HT-29 (cell line): ENCODE measurements at regions not wholly inside any gene's neighbourhood (a gene's known extent, or its start where the extent isn't known, plus 50 kb on each side); places are given as distances from the start of the nearest gene placed in this dataset.
"Not testable (repeated sequence)": the region's sequence is repeated elsewhere in the genome, so short reads cannot be mapped to it uniquely, and the experiment has no call there.

Source experiments
- DNase-seq: peaks from one replicate; pipeline ENCODE4 v3.0.0-alpha.2; 2015; ENCODE audit warnings: low spot score

DNA sequence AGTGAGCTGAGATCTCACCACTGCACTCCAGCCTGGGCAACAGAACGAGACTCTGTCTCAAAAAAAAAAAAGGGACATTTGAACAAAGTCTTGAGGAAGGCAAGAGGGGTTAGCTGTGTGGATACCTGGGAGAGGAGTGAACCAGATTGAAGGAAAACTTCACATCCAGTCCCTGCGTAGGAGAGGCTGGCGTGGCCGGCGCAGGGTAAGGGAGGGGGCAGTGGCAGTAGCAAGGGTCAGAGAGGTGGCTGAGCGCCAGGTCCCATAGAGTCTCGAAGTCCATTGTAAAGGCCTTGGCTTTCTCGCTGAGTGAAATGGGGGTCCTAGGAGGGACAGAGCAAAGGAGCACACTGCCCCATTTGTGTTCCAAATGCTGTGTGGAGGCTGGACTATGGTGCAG, 171.8 kb upstream of the WSCD1 start:
- DNase-seq: no peak

DNA sequence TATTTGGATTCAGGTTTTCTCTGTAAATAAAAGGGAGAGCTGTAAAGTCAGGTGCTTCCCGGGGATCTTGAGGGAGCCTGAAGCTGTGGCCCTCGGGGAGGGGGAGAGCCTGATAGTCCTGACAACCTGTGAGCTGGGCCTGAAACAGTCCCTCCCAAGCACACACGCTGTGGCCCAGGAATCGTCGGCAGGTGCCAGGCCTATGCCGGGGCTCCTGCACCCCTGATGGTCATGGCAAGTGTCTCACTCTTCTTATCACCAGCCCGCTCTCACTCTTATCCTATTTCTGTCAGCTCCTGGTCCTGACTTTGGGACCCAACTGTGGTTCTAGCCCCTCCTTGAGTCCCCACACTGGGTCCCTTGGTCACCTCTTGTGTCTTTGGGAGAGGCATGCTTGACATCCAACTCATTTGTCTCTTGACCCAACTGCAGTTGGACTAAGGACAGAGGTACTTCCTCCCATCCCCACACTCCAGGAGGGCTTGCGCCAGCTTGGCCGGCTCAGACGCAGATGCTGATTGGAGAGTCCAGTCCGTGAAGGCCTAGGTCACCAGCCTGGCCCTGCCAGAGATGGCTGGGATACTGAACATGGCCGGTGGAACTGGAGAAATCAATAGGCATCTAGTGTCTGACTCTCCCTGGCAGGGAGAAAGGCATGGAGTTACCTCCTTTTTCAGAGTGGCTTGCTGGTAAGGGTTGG, 170.5 kb upstream of the WSCD1 start:
- no peak for DNase-seq

DNA sequence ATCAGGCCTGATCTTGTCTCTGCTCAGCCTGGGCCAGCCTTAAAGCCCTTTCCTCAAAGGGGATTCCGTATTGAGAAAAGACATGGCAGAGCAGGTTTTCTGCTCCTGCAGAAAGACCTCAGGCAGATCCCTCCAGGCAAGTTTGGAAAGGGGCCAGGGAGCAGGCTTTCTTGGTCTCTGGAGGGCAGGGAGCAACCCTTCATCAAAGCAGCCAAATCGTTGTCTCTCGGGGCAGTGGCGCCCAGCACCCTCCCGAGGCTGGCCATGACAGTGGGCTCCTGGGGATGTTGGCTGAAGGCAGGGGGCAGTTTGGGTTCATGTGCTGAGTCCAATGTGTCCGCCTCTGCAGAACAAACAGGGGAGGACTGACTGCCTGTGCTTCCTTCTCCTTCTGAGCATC, 168.4 kb upstream of the WSCD1 start:
- no peak for DNase-seq

DNA sequence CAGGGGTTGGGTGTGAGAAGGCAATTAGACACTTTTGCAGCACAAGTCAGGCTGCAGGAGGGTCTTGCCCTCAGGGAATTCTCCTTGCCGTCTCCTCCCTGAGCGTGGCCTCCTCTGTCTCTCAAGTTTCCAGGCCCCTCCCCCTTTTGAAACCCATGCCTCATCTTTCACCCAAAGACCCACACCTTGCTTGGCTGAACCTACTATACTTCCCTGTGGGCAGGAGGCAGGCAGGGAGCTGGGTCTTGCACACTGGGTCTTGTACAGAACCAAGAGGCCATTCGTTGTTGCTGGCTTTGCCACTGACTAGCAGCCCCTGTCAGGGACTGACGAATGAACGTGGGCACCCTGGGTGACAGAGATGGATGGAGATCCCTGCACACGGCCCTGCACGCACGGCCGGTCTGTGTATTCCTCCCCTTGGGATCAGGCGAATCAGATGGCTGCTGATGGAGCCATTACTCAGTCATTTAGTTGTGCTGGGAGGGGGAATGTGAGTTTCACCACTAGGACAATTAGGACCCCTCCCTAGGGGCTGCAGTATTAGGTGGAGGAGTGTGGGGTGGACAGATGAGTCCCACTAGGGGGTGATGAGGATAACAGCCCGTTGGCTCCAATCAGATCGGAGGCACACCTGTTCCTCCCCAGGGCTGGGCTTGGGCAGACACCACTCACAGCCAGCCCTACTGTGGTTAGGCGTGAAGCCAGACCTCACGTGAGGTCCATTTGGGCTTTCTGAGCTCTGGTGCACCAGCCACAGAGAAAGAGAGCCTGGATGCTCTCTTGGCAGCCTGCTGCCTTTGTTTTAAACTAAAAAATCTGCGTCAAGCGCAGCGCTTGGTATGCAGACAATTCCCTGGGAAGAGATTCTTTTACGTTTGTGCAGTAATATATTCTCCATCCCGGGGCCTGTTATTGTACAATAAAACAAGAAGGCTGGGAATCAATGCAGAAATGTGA, 167.7 kb upstream of the WSCD1 start:
- DNase-seq: no peak

DNA sequence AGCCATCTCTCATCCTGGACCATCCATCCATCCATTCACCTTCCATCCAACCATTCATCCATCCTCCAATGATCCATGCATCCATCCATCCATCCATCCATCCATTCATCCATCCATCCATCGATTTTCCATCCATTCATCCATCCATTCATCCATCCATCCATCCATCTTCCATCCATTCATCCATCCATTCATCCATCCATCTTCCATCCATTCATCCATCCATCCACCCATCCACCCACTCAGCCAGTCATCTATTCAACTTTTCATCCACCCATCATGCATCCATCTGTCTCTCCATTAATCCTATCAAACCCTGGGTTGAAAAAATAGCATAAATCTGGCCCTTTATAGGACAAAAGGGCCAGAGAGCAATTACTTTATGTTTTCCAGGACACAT, 158.3 kb upstream of the WSCD1 start:
- no peak for DNase-seq

DNA sequence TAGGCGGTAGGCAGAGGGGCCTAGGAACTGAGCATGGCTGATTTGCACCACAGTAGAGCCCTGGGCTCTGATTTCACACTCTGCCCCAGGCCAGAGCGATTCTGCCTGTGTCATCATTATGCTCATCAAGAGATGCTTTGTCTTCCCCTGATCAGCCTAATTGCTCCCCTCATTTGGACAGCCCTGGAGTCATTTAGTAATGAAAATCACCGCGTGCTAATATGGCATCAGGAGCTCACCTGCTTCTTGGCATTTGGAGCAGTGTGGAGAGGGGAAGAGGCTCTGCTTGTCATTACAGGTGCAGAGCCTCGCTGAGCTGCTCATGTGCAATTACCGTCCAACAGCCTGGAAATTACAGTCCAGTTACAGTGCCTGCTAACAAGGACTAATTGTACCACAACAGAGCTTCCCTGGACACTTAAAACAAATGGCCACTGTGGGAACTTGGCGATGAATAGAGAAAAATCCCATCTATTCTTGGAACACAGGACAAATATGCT, 157.1 kb upstream of the WSCD1 start:
- no peak for DNase-seq

DNA sequence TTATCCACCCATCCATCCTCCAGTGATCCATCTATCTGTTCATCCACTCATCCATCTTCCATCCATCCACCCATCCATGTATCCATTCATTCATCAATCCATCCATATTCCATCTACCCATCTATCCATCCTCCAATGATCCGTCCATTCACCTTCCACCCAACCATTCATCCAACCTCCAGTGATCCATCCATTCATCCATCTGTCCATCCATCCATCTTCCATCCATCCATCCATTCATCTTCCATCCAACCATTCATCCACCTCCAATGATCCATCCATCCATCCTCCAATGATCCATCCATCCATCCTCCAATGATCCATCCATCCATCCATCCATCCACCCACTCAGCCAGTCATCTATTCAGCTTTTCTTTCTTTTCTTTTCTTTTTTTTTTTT, 156.5 kb upstream of the WSCD1 start:
- no peak for DNase-seq

DNA sequence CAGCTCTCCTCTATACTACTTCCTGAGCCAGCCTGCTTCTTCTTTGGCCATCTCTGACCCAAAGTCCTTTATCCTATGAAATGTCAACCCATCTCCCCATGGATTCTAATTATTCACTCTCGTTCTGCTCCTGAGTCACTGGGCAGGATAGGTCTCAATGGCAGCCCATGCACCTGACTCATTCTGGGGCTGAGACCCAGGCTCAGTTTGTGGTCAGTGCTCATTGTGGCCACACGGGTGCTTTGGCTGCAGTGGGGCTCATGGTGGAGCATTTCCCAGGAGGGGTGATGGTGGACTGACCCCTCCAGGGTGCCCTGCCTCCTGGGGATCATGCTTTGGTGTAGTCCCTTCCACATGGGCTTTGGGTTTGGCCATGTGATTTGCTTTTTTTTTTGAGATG, 154.8 kb upstream of the WSCD1 start:
- no peak for DNase-seq

DNA sequence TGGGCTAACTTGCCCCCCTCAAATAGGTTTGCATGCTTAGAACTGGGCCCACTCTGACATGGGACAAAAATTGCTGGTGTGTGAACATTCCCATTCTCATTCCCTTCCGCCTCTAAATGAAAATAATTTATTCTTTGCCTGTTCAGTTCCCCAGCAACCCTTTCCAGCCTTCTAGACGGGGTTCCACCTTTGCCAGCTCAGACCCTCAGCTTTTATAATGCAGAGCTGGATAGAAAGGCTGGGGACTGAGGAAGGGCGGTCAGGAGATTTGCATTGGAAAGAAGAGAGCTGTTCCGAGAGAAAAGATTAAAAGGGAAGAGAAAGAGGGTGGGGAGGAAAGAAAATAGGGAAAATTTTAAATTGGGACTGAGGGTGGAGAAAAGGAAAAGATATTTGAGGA, 151.1 kb upstream of the WSCD1 start:
- DNase-seq: no peak

DNA sequence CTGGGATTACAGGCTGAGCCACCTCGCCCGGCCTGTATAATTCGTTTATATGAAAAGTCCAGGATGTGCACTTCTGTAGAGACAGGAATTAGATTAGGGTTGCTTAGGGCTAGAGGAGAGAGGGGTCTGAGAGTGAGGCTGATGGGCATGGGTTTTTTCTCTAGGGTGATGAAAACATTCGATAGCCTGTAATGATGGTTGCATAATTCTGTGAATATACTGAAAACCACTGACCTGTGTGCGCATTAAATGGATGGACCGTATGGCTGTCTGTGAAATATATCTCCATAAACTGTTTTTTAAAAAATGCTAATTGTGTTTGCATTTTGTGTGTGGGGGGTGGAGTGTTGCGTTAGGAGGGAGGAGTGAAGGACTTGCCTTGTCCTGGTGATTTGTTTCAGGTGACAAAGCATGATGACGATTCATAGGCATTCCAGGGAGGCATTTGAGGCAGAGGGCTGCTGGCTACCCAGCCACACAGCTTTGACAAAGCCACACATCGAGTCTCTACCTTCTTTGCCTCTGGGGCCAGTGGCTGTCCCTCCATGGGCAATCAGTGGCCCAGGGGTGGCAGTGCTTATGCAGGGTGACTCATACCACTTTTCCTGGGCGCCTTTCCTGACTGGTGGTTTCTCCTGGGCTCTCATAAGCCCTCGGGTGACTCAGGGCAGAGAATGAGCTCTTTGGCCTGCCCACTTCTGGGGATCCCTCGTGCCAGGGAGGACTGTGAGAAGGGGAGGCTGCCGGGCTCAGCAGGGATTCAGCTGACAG, 148.5 kb upstream of the WSCD1 start:
- peak; percentile 9 for DNase-seq

DNA sequence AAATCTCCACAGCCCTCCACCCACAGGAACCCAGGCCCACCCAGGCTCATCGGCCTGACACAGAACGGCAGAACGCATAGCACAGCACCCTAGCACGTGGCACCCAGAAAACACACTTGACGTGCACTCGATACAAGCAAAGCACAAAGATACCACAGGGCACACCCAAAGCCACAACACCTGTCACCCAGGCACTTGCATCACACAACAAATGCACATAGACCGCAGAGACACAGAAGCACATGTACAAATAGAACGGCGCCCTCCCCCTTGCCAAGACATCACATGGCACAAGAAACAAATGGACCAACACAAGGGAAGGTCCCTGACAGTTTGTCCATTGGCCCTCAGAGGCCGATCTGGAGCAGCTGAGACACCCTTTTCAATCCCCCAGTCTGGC, 147.7 kb upstream of the WSCD1 start:
- no peak for DNase-seq

DNA sequence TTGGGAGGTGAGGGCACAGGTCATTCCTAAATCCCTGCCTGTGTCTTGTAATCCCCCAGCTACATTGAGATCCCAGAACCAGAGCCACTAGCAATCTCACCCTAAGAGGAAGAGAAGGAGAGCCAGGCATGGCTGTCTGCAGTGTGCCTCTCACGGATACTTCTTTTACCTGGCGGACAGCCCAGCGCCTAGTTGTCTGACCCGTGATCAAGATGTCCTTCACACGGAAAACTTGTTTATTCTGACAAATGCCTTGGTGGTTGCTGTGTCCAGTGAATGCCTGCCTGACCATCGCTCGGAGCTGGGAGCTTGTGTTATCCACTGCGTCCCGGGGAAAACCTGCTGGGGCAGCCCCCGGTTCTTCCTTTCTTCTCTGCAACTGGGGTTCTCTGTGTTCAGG, 140.5 kb upstream of the WSCD1 start:
- no peak for DNase-seq

DNA sequence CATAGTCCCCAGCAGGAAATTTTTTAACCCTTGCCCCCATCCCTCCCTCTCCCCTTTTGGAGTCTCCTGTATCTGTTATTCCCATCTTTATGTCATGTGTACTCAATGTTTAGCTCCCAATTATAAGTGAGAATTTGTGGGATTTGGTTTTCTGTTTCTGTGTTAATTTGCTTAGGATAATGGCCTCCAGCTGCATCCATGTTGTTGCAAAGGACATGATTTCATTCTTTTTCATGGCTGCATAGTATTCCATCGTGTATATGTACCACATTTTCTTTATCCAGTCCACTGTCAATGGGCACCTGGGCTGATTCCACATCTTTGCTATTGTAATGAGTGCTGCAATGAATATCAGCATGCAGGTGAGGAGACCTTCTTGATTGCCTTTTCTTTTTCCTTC, 139.6 kb upstream of the WSCD1 start:
- not testable (repeated sequence) for DNase-seq

DNA sequence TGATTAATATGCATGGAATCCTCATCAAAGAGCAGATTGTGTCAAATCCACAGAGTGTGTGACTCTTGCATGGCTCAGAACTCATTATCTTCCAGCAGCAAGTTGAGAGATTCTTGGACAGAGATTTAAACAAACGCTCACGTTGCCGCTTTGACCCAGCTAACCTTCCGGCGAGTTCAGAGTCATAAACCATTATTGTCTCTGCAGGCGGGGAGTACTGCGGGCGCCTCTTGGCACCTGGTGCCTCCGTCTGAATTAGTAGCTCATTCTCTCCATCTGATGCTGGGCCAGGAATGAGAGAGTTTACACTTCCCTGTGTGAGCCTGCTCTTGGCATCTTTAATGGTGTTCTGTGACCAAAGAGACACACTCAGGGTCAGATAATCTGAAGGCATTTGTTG, 138.6 kb upstream of the WSCD1 start:
- DNase-seq: no peak

DNA sequence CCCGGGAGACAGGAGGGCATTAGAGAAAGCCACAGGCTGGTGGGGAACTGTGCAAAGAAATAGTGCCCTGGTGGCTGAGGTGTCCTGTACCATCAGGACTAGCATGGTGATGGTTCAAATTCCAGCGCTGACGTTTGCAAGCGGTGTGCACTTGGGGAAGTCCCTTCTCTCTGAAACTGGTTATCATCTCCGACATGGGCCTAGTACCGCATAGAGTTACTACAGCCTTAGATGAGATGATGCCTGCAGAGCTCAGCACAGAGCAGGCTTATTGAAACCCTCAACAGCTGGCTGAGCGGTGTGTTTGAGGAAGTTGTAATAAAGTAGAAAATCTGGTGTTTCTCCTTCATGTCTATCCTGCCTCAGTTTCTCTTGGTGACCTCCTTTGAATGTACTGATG, 136.7 kb upstream of the WSCD1 start:
- DNase-seq: no peak

DNA sequence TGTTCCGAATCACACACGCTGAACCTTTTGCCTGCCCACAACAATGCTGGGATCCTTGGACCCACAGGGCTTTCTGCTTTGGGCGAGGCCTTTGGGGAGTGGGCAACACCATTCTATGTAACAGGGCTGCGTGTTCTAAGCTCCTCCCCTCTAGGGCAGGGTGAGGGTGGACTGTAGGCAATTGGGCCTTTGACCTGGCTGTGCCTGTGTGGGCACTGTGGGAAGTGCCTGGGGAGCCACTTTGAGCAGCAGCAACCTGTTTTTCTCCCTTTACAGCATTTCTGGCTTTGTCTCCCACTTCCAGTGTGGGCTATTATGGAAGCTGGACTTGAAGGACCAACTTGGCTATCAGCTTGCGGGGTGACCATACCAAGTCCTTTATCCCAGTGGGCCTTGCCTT, 128.9 kb upstream of the WSCD1 start:
- no peak for DNase-seq

DNA sequence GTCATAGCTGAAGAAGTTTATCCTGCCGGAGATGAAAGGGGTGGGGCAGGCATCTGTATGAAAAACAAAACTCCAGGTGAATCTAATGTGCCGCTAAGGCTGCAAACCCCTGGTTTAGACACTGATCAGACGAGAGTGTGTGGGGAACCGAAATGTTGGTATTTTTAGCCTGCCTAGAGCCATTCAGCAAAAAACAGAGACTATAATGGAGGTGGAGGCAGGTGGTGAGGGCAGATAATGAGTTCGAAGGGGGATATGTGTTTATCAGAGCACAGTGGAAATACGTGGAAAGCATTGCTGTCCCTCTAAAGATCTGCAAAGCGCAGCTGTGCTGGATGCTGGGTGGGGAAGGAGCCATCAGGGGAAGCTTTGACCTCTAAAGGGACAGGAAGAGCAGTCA, 127.5 kb upstream of the WSCD1 start:
- no peak for DNase-seq

DNA sequence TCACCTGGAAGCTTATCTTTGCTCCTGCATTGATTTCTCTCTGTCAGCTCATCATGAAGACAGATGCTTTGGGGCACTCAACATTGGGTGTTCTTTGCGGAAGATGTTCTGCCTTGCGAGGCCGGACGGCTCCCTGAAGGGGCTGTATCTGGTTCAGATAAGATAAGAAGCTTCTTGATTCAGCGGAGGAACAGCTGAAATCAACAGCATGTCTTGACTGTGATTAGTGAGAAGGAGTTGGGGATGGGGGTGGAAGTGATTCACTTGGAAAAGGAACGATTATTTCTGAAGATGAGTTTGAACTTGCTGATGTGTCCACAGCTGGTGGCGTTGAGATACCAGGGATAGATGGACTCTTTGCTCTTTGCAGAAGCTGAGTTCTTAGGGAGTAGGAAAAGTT, 126.9 kb upstream of the WSCD1 start:
- no peak for DNase-seq

DNA sequence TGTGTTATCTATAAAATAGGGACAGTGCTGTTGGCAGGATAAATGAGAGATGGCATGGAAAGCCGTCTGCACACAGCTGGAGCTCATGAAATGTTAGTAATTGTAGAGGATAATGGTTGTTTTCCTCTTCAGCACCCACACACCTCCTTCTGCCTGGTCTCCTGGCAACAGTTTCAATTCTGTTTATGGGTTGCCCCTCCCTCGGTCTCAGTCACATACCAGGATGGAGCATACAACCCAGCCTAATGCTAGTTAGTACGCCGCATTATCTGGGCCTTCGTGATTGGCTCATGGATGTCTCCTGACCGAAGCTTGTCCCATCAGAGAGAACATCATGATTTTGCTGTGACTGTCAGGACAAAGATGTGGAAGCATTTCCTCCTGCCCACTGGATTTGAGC, 126.2 kb upstream of the WSCD1 start:
- no peak for DNase-seq

DNA sequence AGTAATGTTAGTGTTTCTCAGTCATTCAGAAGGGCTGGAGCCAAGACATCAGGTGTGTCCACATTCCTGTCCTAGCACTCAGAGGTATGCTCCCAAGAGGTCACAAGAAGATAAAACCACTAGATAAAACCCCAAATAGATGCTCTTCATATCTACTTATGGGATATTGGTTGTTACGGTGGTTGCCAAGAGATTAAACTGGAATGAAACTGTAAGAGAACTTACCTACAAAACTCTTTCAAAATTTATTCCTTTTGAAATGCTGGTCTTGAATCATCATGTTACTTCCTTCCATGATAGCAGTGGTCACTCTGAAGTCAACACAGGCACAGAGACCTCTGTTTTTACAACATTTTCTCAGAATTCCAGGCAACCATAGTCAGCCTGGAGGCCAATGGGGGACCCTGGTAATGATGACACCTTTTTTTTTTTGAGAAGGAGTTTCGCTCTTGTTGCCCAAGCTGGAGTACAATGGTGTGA, 122.4 kb upstream of the WSCD1 start:
- DNase-seq: no peak

DNA sequence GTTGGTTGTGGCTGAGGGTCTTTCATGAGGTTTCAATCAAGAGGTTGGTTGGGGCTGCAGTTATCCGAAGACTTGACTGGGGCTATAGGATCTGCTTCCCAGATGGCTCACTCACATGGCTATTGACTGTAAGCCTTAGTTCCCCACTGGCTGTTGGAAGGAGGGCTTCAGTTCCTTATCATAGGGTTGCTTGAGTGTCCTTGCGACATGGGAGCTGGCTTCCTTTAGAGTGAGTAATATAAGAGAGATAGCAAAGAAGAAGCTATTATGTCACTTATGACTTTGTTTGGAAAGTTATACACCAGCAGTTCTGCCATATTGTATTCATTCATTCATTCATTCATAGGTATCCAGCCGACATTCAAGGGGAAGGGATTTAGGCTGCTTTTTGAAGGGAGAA, 121.4 kb upstream of the WSCD1 start:
- DNase-seq: no peak

DNA sequence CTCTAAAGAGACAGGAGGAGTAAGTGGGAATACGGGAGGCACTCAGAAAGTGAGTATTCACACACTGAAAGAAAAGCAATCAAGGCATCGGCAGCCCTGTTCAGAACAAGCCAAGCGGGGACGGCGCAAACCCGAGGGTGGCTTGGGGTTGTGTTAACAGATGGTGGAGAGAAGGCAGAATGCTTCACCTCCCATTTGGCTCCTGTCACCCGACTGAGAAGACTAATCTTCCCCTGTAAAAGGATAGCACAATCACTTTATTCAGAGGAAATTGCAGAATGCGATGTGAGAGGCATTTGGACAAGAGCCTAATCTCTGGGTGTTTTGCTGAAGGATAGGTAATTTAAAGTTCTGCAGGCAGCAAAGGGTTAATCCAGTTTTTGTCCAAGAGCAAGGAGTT, 119.3 kb upstream of the WSCD1 start:
- DNase-seq: no peak
